Testis (tissue), 2 donors: ENCODE measurements at regions not wholly inside any gene's neighbourhood (a gene's known extent, or its start where the extent isn't known, plus 50 kb on each side); places are given as distances from the start of the nearest gene placed in this dataset.

ENCODE experiments used
- POLR2A ChIP-seq: fragments of 450-650 bp; IDR thresholded peaks from one replicate; pipeline ENCODE4 v1.6.1; 2017; ENCODE audit warnings: antibody characterized with exemption, mild to moderate bottlenecking, moderate library complexity
- TF ChIP-seq, protein P1 (sequence below), 3 experiments: fragments of 450-650 bp in 2 of 3; fragments of 200-600 bp in 1 of 3; sonication (generic) in 1 of 3; IDR thresholded peaks; one replicate each; pipeline ENCODE4 v1.5.1; 2016 to 2019; ENCODE audit warnings: antibody characterized with exemption in 3 of 3, mild to moderate bottlenecking in 2 of 3, moderate library complexity in 1 of 3

DNA sequence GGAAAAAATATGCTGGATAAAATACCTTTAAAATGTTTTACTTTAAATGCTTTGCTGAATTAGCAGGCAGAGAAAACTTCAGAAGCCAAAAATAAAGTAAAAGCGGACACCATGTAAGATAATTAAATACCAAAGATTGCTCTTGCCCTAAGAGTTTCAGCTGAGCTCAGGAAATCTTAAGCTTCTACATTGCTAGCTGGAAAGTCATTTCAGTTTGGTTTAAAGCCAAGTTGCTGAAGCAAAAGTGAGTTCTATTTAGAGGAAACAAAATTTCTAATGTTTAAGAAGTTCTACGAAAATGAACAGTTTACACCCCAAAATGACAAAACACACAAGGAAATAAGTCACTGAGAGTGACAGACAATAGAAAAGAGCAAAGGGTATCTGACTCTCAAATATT, 310.0 kb downstream of the ADAMTS20 start:
- TF ChIP-seq, protein P1, sequence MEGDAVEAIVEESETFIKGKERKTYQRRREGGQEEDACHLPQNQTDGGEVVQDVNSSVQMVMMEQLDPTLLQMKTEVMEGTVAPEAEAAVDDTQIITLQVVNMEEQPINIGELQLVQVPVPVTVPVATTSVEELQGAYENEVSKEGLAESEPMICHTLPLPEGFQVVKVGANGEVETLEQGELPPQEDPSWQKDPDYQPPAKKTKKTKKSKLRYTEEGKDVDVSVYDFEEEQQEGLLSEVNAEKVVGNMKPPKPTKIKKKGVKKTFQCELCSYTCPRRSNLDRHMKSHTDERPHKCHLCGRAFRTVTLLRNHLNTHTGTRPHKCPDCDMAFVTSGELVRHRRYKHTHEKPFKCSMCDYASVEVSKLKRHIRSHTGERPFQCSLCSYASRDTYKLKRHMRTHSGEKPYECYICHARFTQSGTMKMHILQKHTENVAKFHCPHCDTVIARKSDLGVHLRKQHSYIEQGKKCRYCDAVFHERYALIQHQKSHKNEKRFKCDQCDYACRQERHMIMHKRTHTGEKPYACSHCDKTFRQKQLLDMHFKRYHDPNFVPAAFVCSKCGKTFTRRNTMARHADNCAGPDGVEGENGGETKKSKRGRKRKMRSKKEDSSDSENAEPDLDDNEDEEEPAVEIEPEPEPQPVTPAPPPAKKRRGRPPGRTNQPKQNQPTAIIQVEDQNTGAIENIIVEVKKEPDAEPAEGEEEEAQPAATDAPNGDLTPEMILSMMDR (IDR thresholded peaks at IDR 0.05), result no peak
- TF ChIP-seq POLR2A, result no peak
